ENCODE measurements at regions not wholly inside any gene's neighbourhood (a gene's known extent, or its start where the extent isn't known, plus 50 kb on each side); places are given as distances from the start of the nearest gene placed in this dataset.

- in situ Hi-C loops (cut with MboI), result no loop called here
- Histone ChIP-seq H3K4me2 (ENCODE audit: insufficient read depth, low read length) (no peak overlapping the region), H4K20me1 (replicated peaks; ENCODE audit: control insufficient read depth, insufficient read depth, low read length) (peaks cover 11% of the 10 kb centered on the region; the same call in 1 of the 2 replicates), H3K4me1 (replicated peaks in 1 of 2; ENCODE audit: control insufficient read depth in 2 of 2, insufficient read depth in 2 of 2, low read length in 2 of 2) (peaks cover 11 to 28% of the 10 kb centered on the region in 2 experiments; a peak in 4 of 5 replicates), H3K4me3 (no peak overlapping the region), H3K9me1 (ENCODE audit: control insufficient read depth, insufficient read depth, low read length) (no peaks in the 10 kb centered on the region), H3K79me2 (ENCODE audit: control insufficient read depth, insufficient read depth, low read length) (no peaks in the 10 kb centered on the region), H3K9me3 (replicated peaks; ENCODE audit: control insufficient read depth, insufficient read depth, low read depth, low read length) (no peaks in the 10 kb centered on the region), H2AFZ (ENCODE audit: low read depth, low read length) (no peak overlapping the region), H3K36me3 (ENCODE audit: control insufficient read depth, insufficient read depth, low read length) (no peaks in the 10 kb centered on the region), H3K27ac (ENCODE audit: extremely low read depth, low read depth, low read length) (no peak overlapping the region), H3K27me3 (ENCODE audit: control insufficient read depth in 2 of 2, insufficient read depth in 2 of 2, low read length in 2 of 2) (peaks cover 8 to 54% of the 10 kb centered on the region in 2 experiments), H3K9ac (ENCODE audit: insufficient read depth in 1 of 2, low read depth in 2 of 2, low read length in 2 of 2) (no peak overlapping the region)
- intact Hi-C loops (cut with micrococcal nuclease), result no loop called here
- 9% methylated on average over 9 of the region's 9 CpGs for WGBS (ENCODE audit: insufficient coverage, low coverage, missing lambda C conversion rate)
- ATAC-seq (no peak), FAIRE-seq (no peak), DNase-seq (ENCODE audit: extremely low read depth in 1 of 4, low spot score in 3 of 4) (no peak)
- ChIA-PET CTCF (ENCODE audit: low intra/inter-chr PET ratio) (no interaction called here), POLR2A (interaction anchor here (0.6 to 1.3 kb wide), 3 partner anchors 15 to 627 kb away, joined by 3 to 5 read pairs (median 4); no protein-coding TSS in a partner anchor)
- TF ChIP-seq THRA (IDR thresholded peaks at IDR 0.05) (no peak), NRF1 (conservative IDR thresholded peaks at IDR 0.05 in 1 of 2, IDR thresholded peaks at IDR 0.05 in 1 of 2) (no peak), RUNX1 (IDR thresholded peaks at IDR 0.05; ENCODE audit: low read depth) (no peak), GATA2 (CRISPR knock-in tag; IDR thresholded peaks at IDR 0.05) (no peak), POU5F1 (IDR thresholded peaks at IDR 0.05; ENCODE audit: borderline replicate concordance, low read depth, low read length, partially characterized antibody) (no peak), ZNF133 (CRISPR knock-in tag; IDR thresholded peaks at IDR 0.05) (no peak), ILF3 (IDR thresholded peaks at IDR 0.05; ENCODE audit: borderline replicate concordance) (no peak), KLF16 (IDR thresholded peaks at IDR 0.05) (no peak), ZC3H11A (IDR thresholded peaks at IDR 0.05; ENCODE audit: low read depth, low read length) (no peak)
- TF ChIP-seq, protein P1, sequence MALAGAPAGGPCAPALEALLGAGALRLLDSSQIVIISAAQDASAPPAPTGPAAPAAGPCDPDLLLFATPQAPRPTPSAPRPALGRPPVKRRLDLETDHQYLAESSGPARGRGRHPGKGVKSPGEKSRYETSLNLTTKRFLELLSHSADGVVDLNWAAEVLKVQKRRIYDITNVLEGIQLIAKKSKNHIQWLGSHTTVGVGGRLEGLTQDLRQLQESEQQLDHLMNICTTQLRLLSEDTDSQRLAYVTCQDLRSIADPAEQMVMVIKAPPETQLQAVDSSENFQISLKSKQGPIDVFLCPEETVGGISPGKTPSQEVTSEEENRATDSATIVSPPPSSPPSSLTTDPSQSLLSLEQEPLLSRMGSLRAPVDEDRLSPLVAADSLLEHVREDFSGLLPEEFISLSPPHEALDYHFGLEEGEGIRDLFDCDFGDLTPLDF (CRISPR knock-in tag; IDR thresholded peaks at IDR 0.05), result no peak
- TF ChIP-seq, protein P2, sequence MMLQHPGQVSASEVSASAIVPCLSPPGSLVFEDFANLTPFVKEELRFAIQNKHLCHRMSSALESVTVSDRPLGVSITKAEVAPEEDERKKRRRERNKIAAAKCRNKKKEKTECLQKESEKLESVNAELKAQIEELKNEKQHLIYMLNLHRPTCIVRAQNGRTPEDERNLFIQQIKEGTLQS (IDR thresholded peaks at IDR 0.05), result no peak
- TF ChIP-seq, protein P2 (CRISPR knock-in tag; conservative IDR thresholded peaks at IDR 0.05), result no peak
- TF ChIP-seq, protein P3, sequence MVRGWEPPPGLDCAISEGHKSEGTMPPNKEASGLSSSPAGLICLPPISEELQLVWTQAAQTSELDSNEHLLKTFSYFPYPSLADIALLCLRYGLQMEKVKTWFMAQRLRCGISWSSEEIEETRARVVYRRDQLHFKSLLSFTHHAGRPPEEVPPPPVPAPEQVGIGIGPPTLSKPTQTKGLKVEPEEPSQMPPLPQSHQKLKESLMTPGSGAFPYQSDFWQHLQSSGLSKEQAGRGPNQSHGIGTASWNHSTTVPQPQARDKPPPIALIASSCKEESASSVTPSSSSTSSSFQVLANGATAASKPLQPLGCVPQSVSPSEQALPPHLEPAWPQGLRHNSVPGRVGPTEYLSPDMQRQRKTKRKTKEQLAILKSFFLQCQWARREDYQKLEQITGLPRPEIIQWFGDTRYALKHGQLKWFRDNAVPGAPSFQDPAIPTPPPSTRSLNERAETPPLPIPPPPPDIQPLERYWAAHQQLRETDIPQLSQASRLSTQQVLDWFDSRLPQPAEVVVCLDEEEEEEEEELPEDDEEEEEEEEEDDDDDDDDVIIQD (CRISPR knock-in tag; IDR thresholded peaks at IDR 0.05), result no peak
- no TSS peak for BruUV-seq (replicated peaks)
Measured at GRCh38 chr11:70743329-70743728, 345.0 kb downstream of the CTTN start.

Measured in K562 (cell line).